Stimulated activated CD4-positive, alpha-beta T cell treated with anti-CD3 and anti-CD28 coated beads, Interleukin-12 subunit alpha, Interleukin-12 subunit beta, amount 100 ng/mL, for 4 hours (primary cell): ENCODE measurements at regions not wholly inside any gene's neighbourhood (a gene's known extent, or its start where the extent isn't known, plus 50 kb on each side); places are given as distances from the start of the nearest gene placed in this dataset.
A peak's percentile ranks its signal among the peaks of the same experiment; 100 is the strongest.
"Not testable (repeated sequence)": the region's sequence is repeated elsewhere in the genome, so short reads cannot be mapped to it uniquely, and the experiment has no call there.

ENCODE experiments used
- DNase-seq: peaks from one replicate; pipeline ENCODE4 v3.0.0-alpha.2; 2020

DNA sequence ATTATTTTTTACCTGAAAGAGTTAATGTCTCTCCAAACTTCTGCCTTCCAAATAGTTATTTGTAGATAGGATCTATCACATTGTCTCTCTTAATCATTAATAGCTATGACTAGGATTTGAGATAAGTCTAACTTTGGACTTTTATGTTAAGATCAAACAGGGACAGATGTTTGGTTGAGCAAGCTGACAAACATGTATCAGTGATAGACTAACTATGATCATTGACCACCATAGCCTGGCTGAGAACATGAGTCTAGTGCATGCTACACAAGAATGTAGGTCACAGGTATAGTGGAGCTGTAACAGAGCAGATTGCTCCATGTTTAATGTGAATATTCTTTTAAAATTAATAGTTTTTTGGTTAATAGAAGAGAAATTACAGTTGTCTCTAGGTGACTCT lies 52.0 kb downstream of the SYT15B start:
- DNase-seq = not testable (repeated sequence)

DNA sequence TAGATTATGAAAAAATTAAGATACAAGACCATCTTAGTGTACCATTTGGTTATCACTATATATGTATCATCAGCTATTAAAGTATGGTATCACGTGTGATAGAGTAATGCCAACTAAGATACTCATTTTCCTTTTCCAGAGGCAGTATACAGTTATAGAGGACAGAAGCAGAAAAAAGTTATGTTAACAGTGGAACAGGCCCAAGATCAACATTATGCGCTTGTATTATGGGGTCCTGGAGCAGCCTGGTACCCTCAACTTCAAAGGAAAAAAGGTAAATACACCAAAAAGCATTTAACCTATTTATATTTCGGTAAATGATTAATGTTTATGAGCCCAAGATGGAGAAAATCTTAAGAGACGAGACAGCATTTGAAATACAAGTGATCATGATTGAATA lies 52.9 kb downstream of the SYT15B start:
- DNase-seq = not testable (repeated sequence)

DNA sequence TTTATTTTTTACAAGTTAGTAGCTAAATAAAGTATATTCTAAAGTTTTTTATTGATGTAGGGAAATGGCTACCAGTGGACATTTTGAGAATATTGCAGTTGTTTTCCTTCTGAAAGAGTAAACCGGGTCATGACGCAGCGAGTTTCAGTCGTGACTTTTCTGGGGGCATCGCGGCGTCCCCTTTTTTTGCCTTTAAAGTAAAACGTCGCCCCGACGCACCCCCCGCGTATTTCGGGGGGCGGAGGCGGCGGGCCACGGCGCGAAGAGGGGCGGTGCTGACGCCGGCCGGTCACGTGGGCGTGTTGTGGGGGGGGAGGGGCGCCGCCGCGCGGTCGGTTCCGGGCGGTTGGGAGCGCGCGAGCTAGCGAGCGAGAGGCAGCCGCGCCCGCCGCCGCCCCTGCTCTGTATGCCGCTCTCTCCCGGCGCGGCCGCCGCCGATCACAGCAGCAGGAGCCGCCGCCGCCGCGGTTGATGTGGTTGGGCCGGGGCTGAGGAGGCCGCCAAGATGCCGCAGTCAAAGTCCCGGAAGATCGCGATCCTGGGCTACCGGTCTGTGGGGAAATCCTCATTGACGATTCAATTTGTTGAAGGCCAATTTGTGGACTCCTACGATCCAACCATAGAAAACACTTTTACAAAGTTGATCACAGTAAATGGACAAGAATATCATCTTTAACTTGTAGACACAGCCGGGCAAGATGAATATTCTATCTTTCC lies 57.5 kb downstream of the SYT15B start:
- peak; percentile 64 for DNase-seq

DNA sequence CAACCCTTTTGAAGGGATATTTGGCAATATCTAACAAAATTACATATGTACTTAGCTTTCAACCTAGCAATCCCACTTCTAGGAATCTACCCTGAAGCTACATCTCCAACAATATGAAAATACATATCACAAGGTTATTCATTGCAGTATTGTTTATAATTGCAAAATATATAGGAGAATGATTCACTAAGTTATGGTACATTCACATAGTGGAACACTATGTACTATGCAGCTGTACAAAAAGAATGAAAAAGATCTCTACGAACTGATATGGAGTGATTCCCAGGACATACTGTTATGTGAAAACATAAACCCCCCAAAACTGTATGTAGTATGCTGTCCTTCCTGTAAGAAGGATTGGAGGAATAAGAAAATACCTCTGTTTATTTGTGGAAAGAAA lies 62.1 kb downstream of the SYT15B start:
- DNase-seq = not testable (repeated sequence)

DNA sequence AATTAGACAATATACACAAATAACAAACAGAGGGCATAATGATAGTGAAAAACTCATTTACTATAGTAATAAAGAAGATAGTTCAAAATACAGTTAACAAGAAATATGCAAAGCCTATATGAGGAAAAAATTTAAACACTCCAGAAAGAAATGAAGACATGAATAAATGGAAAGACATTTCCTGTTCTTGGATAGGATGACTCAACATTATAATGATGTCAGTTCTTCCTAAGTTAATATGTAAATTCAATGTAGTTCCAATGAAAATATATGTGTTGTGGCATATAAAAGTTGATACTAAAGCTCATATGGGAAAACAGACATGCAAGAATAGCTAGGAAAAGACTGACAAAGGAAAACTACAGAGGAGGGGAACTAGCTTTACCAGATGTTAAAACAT lies 63.5 kb downstream of the SYT15B start:
- not testable (repeated sequence) for DNase-seq

DNA sequence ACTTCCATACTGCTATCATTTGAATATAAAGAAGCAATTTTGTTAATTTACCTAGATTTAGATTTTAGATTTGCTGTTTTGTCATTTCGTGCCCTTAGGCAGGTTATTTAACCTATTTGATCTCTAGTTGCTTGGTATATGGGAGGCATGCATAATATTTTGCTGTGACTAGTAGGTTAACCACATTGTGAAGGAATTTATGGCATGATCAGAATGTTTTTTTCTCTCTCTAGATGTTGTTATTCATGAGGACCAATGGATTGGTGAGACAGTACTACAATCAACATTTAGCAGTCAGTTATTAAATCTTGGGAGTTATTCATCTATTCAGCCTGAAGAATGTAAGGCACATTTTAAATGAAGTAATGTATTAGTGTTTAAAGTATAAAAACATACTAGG lies 67.2 kb downstream of the SYT15B start:
- not testable (repeated sequence) for DNase-seq

DNA sequence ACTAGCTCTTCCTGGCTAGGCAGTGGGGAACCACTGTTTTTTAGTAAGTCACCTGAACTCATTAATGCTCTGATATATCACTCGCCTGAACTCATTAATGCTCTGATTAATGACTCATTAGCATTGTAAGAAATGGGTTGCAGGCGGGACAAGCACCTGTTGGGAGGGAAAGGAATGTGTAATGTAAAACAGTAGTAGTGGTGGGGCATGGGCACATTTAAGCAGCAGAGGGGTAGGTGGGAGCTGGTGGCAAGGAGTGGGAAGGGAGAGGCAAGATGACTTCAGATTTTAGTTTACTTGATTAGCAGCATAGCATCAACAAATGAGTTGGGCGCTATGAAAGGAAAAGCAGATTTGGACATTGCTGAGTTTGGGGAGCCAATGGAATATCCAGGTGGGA lies 68.2 kb downstream of the SYT15B start:
- not testable (repeated sequence) for DNase-seq

DNA sequence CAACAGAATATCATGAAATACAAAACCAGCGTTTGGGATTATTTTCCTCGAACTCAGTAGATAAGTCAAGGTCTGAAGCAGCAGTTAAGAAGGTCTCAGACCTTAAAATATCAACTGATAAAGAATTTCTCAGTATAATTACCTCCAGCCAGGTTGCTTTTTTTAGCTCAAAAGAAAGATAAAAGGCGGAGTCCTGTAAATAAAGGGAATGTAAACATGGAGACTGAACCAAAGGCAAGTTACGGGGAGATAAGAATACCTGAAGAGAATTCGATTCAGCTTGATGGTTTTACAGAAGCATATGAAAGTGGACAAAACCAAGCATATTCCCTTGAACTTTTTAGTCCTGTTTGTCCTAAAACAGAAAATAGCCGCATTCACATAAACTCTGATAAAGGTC lies 73.1 kb downstream of the SYT15B start:
- not testable (repeated sequence) for DNase-seq

DNA sequence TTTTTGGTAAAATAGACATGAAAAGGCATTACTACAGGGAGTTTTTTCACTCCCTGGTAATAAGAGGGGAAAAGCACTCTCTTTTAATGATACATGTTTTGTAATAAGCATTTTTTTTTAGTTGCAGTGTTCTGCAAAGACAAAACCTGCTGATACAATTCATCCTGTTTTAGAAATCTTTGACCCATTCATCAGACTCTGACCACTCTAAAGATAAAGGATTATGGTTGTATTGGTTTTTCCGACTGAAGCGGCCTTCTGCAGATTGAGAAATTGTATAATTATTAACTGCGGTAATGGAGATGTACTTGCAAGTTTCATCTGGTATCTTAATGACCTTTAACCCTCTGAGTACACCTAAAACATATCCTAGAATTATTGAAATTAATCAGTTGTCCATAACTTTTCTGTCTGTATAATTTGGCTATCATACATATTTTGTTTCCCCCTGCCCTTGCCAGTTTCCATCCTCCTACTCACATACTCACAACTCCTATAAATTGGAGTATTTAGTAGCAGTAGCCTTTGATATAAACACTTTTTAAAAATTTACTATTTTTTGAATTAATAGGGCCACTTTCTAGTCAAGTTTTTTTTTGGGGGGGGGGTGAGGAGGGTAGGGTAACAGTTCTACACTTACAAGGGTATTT lies 79.4 kb downstream of the SYT15B start:
- DNase-seq = not testable (repeated sequence)

DNA sequence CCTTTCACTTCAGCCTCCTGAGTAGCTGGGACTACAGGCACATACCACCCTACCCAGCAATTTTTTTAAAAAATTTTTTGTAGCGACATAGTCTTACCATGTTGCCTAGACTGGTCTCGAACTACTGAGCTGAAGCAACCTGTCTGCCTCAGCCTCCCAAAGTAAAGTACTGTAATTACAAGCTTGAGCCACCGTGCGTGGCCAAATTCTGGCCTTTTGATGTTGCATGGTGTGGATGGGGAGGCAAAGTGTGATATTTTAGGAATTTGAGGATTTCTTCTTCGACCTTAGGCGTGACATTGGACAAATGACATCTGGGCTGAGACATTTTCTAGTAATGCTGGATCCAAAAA lies 81.8 kb downstream of the SYT15B start:
- not testable (repeated sequence) for DNase-seq

DNA sequence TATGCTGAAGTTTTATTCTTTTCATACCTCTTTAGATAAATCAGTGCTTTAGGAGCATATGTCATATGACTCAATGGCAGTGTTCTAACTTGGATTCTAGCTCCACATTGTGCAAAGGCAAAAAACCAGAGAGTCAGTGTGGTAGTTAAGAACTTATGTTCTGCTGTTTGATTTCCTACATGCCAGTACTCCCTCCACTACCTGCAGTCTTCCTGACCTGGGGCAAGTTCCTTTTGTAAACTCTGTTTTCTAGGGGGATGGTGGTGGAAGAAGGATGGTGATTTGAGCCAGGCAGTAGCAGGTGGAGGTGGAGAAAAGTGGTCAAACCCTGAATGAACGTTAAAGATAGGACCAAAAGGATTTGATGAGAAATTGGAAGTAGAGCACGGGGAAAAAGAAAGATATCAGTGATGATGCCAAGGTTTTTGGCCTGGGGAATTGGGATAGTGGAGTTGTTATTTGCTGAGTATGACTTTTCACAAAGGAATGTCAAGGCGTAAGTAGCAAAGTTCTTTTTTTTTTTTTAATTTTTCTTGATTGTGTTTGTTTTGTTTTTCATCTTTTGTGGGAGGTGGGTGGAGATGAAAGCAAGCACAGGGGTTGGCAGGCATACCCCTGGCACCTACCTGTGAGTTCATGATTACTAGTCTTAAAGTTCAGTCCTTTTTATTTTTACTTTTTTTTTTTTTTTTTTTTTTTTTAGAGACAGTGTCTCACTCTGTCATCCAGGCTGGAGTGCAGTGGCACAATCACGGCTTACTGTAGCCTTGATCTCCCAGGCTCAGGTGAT lies 82.3 kb downstream of the SYT15B start:
- DNase-seq = not testable (repeated sequence)

DNA sequence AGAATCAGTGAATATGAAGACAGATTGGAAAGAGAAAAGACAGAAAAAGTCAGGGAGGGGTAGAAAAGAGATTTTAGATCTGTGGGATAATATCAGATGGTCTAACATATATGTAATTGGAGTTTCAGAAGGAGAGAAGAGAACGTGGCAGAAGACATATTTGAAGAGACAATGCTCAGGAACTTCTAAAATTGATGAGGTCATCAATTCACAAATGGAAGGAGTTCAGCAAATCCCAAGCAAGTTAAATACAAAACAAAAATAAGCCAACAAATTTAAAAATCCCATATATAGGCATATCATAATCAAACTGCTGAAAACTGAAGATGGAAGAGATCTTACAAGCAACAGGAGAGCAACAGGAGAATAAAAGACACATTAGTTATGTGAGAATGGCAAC lies 87.3 kb downstream of the SYT15B start:
- DNase-seq = not testable (repeated sequence)

DNA sequence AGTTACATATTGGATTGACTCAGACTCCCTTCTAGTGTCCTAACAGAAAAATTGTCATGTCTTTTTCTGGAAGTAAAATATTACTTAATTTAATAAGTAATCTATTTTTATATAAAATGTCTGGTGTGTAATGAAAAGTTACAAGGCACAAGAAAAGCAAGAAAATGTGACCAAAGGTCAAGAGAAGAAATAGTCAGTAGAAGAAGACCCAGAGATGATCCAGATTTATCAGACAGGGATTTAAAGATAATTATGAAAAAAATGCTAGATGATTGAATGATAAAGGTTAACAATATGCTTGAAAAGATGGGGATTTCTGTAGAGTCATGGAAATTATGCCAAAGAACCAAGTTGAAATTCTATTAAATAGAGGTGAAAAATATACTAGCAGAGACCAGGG lies 87.8 kb downstream of the SYT15B start:
- not testable (repeated sequence) for DNase-seq

DNA sequence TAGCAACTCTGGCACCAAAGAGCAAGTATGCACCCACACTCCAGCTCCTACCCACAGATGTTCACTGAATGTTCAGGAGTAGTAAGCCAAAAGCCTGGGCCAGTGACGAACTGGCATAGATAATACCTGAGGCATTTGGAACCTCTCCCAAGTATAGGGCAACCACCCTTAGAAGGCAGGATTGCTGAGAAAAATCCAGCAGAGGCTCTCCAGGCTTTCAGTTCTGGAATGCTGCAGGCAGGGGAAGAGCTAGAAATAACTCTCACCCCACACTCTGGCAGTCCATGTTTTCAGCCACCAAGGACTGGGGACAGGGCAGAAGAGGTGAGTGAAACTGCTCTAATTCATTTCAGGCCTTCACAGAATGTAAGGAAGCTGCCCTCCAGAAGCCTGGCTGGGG lies 90.3 kb downstream of the SYT15B start:
- DNase-seq = not testable (repeated sequence)

DNA sequence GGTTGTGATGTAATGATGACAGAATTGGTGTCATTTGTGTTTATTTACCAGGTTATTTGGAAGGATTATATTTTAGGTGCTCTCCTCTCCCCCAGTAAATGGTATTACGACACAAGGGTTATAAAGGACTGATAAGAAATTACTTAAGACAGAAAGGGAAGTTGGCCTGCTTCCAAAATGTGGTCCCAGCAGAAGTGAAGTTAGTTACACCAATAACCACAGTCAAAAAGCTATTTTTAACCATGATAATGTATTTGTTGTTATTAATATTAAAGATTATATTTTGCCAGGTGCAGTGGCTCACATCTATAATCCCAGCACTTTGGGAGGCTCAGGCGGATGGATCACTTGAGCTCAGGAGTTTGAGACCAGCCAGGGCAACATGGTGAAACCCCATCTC lies 92.5 kb downstream of the SYT15B start:
- DNase-seq = not testable (repeated sequence)

DNA sequence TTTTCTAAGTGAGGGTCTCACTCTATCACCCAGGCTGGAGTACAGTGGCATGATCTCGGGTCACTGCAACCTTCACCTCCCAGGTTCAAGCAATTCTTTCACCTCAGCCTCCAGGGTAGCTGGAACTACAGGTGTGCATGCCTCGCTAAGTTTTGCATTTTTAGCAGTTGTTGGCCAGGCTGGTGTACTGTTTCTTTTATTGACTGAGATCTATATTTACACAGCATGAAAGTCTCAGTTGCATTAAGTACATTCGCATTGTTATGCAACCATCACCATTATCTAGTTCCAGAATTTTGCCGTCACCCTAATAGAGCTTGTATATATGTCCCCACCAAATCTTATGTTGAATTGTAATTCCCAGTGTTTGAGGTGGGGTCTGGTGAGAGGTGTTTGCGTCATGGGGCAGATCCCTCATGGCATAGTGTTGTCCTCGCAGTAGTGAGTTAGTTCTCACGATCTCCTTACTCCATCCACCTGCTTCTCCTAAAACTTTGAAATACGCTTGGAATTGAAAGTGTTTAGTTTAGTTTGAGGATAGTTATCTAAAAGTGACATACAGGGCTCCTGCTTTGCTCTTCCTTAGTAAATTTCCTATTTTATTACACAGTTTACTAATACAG lies 101.3 kb downstream of the SYT15B start:
- not testable (repeated sequence) for DNase-seq

DNA sequence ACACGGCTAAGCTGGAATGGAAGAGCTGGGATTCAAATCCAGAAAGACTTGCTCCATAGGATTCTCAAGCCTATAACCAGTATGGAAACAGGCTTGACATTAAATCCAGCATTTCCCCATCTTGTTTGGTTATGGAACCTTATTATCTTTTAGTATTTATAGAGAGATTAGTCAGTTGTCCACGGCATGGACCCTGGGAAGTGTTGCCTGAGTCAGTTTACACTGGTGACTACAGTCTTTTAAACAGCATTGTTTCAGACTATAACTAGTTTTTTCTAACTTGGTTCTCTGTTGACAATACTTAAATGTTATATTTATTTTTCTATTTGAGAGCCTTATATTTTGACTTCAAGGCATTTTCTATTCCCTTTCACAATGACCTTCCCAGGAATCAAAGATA lies 106.7 kb downstream of the SYT15B start:
- DNase-seq = not testable (repeated sequence)

DNA sequence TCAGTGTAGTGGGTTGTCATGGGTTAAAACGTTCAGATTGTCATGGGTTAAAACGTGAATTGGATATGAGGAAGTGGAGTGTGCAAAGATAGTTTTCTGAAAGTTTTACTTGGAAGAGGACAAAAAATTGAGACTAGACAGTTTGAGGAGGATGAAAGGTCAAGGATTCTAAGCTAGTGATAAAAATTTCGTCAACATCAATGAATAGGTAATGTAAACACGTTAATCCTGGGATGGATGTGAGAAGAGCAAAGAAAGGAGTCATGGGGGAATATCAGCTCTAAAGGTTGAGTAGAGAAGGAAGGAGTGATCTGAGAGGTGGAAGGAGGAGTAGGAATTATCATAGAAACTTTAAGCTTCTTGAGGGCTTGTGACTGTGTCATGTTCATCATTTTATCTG lies 109.2 kb downstream of the SYT15B start:
- DNase-seq = not testable (repeated sequence)

DNA sequence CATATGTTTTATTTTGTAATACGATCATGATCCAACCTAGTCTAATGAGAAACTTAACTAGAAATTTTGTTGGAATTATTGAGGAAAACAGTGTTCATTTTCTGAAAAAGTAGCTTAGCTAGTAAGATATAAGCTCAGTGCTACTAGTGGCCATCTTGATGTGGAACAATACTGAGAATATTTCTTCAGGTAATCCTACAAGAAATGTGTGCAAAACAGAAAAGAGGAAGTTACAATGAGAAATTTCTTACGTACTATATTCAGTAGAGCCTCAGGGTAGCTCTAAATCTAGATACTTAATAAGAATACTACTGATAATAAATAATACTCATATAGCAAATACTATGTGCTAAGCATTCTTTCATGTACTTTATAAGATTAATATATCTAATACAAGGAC lies 114.8 kb downstream of the SYT15B start:
- DNase-seq = not testable (repeated sequence)

DNA sequence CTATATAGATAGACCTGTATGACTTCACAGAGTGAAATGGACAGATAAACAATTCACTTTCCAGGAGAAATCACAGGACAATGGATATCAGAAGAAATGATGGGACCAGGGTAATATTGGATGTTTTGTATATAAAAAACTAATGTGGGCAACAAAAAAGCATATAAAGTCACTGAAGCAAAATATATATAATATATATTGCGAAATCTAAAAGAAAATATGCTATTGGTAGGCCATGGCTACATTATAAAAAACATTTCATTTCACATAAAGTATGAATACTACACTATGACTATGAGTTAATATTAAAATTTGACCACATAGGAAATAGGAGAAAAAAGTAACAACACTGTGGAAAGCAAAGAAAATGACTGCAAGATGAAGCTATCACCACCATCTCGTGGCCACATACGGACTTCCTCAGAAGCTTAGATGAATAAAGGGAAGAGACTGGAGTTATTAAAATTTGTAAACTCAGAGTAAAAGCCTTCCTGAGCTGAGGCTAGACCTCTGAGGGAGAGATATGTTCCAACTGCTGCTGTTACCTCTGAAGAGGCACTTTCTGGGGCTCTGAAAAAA lies 115.8 kb downstream of the SYT15B start:
- DNase-seq = not testable (repeated sequence)

DNA sequence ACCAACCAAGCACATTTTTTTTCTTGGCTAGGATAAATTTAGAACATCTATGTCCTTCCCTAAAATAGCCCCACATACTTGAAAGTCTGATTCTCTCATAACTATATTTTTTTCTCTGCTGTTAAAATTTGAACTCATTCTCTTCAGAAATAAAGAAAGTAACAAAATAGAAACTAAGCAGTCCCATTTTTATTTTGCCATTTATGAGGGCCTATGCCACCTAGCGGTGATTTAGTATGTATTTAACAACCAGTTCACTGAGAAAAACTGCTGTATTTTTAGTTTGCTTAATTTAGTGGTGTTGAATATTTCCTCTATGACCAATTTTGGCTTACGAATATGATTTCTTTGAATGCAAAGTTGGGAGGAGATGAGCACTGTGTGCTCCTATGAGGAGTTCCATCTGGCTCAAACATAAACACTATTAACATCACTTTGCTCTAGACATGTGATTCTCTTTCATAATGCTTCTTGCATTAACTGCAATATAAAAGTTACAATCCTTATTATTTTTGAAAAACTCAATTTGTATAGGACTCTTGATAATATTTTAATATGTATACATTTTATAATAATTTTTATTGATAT lies 116.6 kb downstream of the SYT15B start:
- DNase-seq = not testable (repeated sequence)

DNA sequence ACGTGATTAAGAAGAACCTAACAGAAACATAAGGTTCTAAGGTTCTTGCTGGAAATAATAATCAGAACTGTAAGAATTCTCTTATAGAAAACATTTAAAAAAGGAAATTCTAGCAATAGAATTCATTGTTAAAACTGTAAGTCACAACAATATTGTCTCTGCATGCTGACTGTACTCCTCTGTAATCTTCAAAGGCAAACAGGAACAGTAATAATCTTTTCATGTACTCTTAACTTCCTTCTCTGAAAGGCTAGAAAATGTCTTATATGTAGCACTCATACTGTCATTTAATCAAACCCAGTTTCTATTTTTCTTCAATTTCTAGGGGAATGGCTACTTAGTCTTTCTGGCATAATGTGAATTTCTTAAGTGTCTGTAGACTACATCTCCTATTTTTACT lies 103.5 kb upstream of the AGAP9 start:
- DNase-seq = not testable (repeated sequence)

DNA sequence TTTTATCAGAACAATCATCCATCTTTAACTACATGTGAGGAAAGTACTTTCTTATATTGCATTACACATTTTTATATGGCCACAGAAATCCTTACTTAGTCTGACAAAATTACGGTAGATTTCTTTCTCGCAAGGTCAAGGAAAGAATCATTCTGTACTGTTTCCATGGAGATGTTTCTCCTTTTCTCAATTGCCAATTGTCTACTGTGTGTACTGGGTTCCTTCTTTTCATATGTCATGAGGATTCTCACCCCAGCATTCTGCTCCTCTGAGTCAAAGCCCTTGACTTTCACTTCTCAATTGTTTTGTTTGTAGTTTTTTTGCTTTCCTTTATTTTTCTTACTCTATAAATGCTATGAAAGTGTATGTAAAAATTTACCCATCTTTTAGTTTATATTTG lies 99.3 kb upstream of the AGAP9 start:
- not testable (repeated sequence) for DNase-seq
